ENCODE measurements at regions not wholly inside any gene's neighbourhood (a gene's known extent, or its start where the extent isn't known, plus 50 kb on each side); places are given as distances from the start of the nearest gene placed in this dataset.
"Not testable (repeated sequence)": the region's sequence is repeated elsewhere in the genome, so short reads cannot be mapped to it uniquely, and the experiment has no call there.

DNA sequence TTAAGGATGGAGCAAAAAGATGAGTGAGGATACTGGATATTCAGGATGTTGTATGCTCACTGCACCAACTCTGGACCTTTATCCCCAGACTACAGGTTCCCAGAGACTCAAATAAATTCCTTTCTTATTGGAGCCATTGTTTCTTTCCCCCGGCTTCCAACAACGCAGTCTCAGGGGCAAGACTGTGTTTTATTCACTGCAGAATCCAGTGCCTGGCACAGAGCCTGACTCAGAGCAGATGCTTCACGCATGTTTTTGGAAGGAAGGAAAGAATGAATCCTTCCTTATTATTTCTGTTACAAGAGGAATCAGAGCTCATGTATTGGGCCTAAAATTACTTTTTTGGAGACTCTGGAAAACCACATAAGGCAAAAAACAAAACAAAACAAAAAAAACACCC, 96.0 kb upstream of the VGLL4 start:
- DNase-seq = no peak

DNA sequence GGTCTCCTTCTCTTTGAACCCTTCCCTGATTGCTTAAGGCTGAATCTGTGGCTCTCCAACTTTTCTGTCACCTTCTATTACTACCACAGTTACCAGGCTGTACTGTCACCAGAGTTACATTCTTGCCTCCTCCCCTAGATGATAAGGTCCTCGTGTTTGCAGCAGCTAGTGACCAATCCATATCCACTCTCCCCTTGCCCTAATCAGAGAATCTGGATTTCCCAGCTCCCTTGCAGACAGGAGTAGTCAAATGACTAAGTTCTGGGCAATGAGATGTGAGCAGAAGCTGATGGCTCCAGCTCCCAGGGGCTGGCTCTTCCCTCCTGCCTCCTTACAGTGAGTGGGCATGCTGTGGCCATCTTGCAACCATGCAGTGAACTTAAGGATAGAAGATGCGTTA, 95.4 kb upstream of the VGLL4 start:
- DNase-seq = no peak

DNA sequence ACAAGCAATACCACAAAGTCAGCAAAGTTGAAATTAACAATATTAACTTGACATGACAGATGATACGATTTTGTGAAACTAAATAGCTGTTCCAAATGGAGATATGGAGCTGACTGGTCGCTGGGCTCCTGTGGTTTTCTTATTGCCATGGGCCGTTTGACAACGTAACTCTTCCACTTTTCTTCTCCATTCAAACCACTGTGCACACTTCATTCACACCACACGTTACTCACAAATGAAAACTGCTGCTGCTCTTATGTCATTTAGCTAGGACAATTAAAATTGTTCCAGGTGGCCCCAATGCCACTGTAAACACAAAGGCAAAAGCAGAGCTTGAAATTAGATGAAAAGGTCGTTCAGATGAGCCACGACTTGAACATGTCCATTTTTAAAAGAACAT, 94.0 kb upstream of the VGLL4 start:
- no peak for DNase-seq

DNA sequence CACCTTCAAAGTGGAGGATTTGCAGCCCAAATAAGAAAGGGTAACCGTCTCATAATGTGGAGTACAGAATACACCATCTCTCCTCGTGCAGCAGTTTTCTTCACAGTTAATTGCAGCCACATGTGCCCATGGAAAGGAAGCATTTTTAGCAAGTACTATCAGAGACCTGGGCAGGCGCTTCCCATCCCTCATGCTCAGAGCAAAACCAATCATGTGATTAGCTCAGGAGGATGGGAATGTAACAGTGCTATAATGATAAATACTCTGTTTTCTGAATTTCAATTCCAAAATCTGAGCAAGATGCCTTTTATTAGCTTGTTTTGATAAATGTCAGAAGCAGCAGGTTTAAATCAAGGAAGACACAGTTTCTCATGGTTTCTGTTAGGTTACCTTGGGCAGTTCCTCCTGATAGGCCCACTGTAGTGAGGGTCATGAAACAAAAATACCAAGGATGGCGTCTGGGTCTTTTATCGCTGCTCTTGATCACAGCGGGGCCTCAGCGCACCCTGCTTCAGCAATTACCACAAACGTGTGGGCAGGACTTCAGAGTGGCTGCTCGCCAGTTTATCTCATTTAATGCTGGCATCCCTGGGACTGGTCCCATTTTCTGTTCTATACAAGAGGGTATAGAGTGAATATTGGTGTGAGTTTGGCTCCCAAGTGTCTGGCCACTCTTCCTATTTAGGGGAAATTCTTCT, 92.6 kb upstream of the VGLL4 start:
- DNase-seq = no peak

GRCh38 chr3:11735638-11736037, 91.9 kb upstream of the VGLL4 start:
- DNase-seq = no peak

DNA sequence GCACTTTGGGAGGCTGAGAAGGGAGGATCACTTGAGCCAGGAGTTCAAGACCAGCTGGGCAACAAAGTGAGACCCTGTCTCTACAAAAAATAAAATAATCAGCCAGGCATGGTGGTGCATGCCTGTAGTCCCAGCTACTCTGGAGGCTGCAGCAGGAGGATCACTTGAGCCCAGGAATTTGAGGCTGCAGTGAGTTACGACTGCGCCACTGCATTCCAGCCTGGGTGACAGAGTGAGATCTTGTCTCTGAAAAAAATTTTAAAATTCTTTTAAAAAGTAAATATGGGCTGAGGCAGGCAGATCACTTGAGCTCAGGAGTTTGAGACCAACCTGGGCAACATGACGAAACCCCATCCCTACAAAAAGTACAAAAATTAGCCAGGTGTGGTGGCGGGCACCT, 91.4 kb upstream of the VGLL4 start:
- DNase-seq = not testable (repeated sequence)

- DNase-seq = no peak
Measured at GRCh38 chr3:11733914-11734313, 90.2 kb upstream of the VGLL4 start.

- no peak for DNase-seq
Measured at GRCh38 chr3:11727207-11727606, 83.5 kb upstream of the VGLL4 start.

GRCh38 chr3:11726146-11726545, 82.4 kb upstream of the VGLL4 start:
- DNase-seq = no peak

DNA sequence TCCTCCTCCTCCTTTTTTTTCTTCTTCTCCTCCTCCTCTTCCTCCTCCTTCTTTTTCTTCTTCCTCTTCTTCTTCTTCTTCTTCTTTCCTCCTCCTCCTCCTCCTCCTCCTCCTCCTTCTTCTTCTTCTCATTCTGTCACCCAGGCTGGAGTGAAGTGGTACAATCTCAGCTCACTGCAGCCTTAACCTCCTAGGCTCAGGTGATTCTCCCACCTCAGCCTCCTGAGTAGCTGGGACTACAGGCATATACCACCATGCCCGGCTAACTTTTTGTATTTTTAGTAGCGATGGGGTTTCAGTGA, 81.6 kb upstream of the VGLL4 start:
- not testable (repeated sequence) for DNase-seq

DNA sequence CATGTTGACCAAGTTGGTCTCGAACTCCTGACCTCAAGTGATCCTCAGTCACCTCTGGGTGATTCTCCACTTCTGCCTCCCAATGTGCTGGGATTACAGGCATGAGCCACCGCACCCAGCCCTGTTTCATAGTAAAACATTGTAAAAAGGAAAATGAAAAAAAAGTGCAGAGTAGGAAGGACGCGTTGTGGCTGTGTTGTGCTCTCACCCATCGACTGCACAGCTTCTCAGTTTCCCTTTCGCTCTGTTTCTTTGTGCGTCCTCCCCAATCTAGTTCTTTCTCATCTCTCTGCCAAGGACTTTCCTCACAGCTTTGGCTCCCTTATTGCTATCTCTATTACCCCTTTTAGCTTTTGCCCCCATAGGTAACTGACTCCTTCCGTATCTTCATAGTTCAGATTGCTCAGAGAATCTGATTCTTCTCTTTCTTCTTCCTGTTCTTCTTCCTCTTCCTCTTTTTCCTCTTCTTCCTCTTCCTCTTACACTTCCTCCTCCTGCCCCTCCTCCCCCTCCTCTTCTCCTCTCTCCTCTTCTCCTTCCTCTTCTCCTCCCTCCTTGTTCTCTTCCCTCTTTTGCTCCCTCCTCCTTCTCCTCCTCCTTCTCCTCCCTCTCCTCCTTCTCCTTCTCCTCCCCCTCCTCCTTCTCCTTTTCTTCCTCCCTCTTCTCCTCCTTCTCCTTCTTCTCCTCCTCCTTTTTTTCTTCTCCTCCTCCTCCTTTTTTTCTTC, 81.1 kb upstream of the VGLL4 start:
- peak; percentile 14 for DNase-seq

DNA sequence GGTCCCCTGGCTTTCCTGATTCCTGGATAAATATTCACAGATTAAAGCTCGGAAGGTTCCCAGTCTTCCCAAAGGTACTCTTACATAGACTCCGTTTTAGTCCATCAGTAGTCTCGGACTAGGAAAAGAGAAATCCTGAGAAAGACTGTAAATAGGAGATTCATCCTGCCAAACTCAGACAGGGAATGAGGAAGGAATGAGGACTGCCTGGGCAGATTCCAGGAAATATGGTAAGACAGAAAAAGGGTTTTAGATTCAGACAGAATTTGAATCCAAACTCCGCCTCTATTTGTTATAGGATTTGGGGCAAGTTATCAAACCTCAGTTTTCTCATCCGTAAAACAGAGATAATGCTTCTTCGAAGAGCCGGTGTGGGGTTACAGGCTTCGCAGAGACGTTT, 77.8 kb upstream of the VGLL4 start:
- DNase-seq = no peak

DNA sequence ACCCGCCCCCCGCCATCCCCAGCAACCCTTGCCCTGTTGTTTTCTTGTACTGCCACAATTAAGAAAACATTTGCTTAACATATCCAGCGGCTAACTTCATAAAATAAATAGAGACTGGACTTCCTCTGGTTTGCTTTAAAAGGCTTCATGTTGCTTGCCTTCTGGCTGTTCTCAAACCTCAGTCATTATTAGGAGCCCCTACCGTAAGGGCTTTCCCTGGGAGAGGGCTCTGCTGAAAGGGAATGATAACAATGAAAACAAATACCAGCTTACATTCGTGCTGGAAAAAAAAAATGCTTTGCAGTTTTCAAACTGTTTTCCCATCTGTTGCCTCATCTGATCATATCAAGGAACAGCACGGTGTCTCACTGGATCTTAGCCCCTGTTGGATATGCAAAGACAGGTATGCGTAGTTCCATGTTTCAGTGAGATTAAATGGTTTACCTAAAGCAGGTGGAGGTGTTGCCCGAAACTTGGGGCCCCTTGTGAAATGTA, 77.2 kb upstream of the VGLL4 start:
- no peak for DNase-seq

DNA sequence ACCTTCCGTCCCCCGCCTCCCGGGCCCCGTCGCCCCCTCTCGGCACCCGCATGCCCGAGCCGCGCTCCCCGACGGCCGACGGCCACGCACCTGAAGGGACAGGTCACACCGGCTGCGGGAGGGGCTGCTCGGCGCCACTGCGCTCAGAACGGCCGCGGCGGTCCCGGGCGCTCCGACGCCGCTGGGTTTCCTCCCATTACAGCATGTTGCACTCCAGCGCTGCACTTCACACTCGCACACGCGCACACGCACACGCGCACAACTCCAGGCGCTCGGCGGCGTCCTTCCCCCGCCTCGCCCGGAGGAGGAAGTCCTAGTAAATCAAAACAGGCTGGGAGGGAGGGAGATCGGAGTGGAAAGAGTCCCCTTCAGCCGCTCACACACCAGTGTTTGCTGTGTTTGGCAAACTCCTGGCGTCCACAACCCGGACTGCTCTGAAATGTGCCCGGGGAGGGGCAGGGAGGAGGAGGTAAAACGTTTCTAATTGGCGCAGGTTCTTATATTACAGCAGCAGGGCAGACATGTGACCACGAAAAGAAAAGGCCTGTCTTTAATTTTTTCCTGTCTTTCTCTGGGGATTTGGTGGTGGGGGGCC, 76.7 kb upstream of the VGLL4 start:
- peak; percentile 61 for DNase-seq

- DNase-seq = no peak
Measured at GRCh38 chr3:11719406-11720303, 75.9 kb upstream of the VGLL4 start.

DNA sequence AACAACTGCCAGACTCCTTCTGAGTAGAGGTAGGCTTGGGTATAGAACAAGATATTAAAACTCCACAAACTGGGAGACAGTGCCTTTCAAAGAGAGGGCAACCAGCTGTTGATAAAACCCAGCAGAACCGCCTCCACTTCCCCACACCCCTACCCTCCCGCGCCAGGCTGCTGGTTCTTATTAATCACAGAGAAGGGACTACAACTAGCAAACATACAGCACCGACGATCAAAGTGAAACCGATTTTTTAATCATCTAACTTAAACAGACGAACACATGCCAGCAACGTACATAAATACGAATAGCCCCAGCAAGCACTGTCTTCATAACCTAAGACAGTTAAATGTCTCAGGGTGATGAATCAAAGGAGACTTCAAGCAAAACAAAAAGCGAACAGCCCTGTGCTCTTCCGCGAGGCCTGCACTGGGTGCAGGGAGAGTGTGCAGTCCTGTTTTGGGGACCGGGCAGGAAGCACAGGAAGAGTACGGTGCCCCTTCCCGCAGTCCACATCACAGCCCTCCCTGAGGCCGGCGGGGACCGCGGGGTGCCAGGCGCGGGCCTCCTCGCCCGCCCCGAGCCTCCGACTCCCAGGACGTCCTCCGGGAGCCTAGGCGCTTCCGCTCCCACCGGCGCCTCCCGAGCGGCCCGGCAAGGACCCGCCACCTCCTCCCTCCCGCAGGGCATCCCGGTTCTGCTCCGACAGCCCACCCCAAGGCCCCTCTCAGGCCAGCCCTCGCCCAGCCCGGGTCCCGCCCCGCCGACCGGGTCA, 75.1 kb upstream of the VGLL4 start:
- DNase-seq = peak; percentile 4

GRCh38 chr3:11717768-11718636, 74.3 kb upstream of the VGLL4 start:
- DNase-seq = no peak

- DNase-seq = no peak
Measured at GRCh38 chr3:11717301-11717700, 73.6 kb upstream of the VGLL4 start.

GRCh38 chr3:11716573-11717290, 73.0 kb upstream of the VGLL4 start:
- no peak for DNase-seq

GRCh38 chr3:11713171-11713570, 69.5 kb upstream of the VGLL4 start:
- no peak for DNase-seq

DNA sequence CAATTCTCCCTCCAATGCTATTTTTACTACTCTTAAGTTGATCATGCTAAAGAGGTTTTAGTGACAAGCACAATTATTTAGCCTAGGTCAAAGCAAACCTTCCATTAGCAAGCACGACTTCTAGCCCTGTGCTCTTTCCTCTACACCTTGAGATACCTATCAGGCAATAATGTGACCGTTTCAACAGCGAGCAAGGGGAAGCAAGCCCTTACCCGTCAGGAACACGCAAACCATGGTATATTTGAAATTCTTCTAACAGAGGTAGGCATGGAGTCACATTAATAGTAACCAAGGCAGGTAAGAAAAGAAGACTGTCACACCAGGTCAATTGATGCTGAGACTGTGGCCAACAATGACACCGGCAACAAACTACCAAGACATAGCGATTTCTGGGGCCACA, 68.9 kb upstream of the VGLL4 start:
- no peak for DNase-seq

Data from MV-4-11 (cell line).